ENCODE measurements at regions not wholly inside any gene's neighbourhood (a gene's known extent, or its start where the extent isn't known, plus 50 kb on each side); places are given as distances from the start of the nearest gene placed in this dataset.

GRCh38 chr2:196473617-196474016 is 165.9 kb upstream of the CCDC150 start:
- Mint-ChIP-seq H3K4me1 (no peaks in the 10 kb centered on the region), H3K9me3 (ENCODE audit: insufficient read depth) (no peaks in the 10 kb centered on the region), H3K27ac (no peak overlapping the region), H3K27me3 (peaks cover 16% of the 10 kb centered on the region), H3K4me3 (no peak overlapping the region)
- CTCF ChIA-PET: no interaction called here
- no peak for ATAC-seq (ENCODE audit: low read depth)
- H3K27me3 ChIP-seq (replicated peaks in 1 of 4; ENCODE audit: control extremely low read depth in 1 of 4, control insufficient read depth in 3 of 4, insufficient read depth in 4 of 4, low read length in 3 of 4): peaks cover 0 to 3% (median 0%) of the 10 kb centered on the region in 4 experiments
- intact Hi-C loops (cut with micrococcal nuclease): no loop called here
- no peaks in the 10 kb centered on the region for H3K79me2 ChIP-seq (ENCODE audit: control insufficient read depth, insufficient read depth, low read length)
- no peaks in the 10 kb centered on the region for H3K36me3 ChIP-seq (replicated peaks in 1 of 2; ENCODE audit: control extremely low read depth in 1 of 2, control insufficient read depth in 1 of 2, extremely low read depth in 1 of 2, insufficient read depth in 2 of 2, low read length in 1 of 2)
- H2AFZ ChIP-seq (ENCODE audit: insufficient read depth, low read depth, low read length, poor library complexity, severe bottlenecking): no peak overlapping the region
- no peak for TF ChIP-seq CTCF (IDR thresholded peaks at IDR 0.05)
- no peak for TF ChIP-seq EZH2 (IDR thresholded peaks at IDR 0.05; ENCODE audit: borderline replicate concordance, insufficient read depth, low read depth, low read length, poor library complexity, severe bottlenecking)
- H3K4me2 ChIP-seq (replicated peaks; ENCODE audit: low read depth, low read length, poor library complexity, severe bottlenecking): no peak overlapping the region
- WGBS (ENCODE audit: insufficient coverage): no CpG with 5 or more reads among the region's 3 CpGs
- no peak overlapping the region for H3K27ac ChIP-seq (ENCODE audit: low read length in 2 of 2)
- no peak for DNase-seq
- POLR2A ChIA-PET: no interaction called here
- no peaks in the 10 kb centered on the region for H3K4me1 ChIP-seq (ENCODE audit: control insufficient read depth in 2 of 2, insufficient read depth in 2 of 2, low read length in 2 of 2)
- H3K9me3 ChIP-seq (ENCODE audit: control extremely low read depth in 1 of 3, control insufficient read depth in 2 of 3, insufficient read depth in 1 of 3, low read length in 2 of 3): no peaks in the 10 kb centered on the region
- H3K9ac ChIP-seq (ENCODE audit: low read length): no peak overlapping the region
- no peak overlapping the region for H3K4me3 ChIP-seq (ENCODE audit: control extremely low read depth in 1 of 5, extremely low read depth in 1 of 5, insufficient read depth in 1 of 5, low read depth in 2 of 5, low read length in 4 of 5)
- no peaks in the 10 kb centered on the region for H4K20me1 ChIP-seq (ENCODE audit: control insufficient read depth, insufficient read depth, low read length, poor library complexity, severe bottlenecking)

- ChIA-PET CTCF (interaction anchor here (0.7 to 2.0 kb wide), 2 partner anchors 9 to 22 kb away, joined by 4 to 5 read pairs; no protein-coding TSS in a partner anchor), POLR2A (no interaction called here)
- no peaks in the 10 kb centered on the region for H3K9me3 ChIP-seq (ENCODE audit: control extremely low read depth in 1 of 3, control insufficient read depth in 2 of 3, insufficient read depth in 1 of 3, low read length in 2 of 3)
- no peaks in the 10 kb centered on the region for H3K4me1 ChIP-seq (ENCODE audit: control insufficient read depth in 2 of 2, insufficient read depth in 2 of 2, low read length in 2 of 2)
- no peak overlapping the region for H3K27ac ChIP-seq (ENCODE audit: low read length in 2 of 2)
- H3K79me2 ChIP-seq (ENCODE audit: control insufficient read depth, insufficient read depth, low read length): no peaks in the 10 kb centered on the region
- Mint-ChIP-seq H3K27ac (no peak overlapping the region), H3K27me3 (peaks cover 20% of the 10 kb centered on the region), H3K9me3 (ENCODE audit: insufficient read depth) (no peaks in the 10 kb centered on the region), H3K4me1 (no peaks in the 10 kb centered on the region), H3K4me3 (no peak overlapping the region)
- no peak for TF ChIP-seq CTCF (IDR thresholded peaks at IDR 0.05)
- no peak for TF ChIP-seq EZH2 (IDR thresholded peaks at IDR 0.05; ENCODE audit: borderline replicate concordance, insufficient read depth, low read depth, low read length, poor library complexity, severe bottlenecking)
- DNase-seq (no peak), ATAC-seq (ENCODE audit: low read depth) (no peak)
- intact Hi-C loops (cut with micrococcal nuclease): no loop called here
- no peaks in the 10 kb centered on the region for H4K20me1 ChIP-seq (ENCODE audit: control insufficient read depth, insufficient read depth, low read length, poor library complexity, severe bottlenecking)
- 97% methylated on average over 3 of the region's 3 CpGs for WGBS (ENCODE audit: insufficient coverage)
- H3K36me3 ChIP-seq (replicated peaks in 1 of 2; ENCODE audit: control extremely low read depth in 1 of 2, control insufficient read depth in 1 of 2, extremely low read depth in 1 of 2, insufficient read depth in 2 of 2, low read length in 1 of 2): no peaks in the 10 kb centered on the region
- no peak overlapping the region for H3K9ac ChIP-seq (ENCODE audit: low read length)
- H3K27me3 ChIP-seq (replicated peaks in 1 of 4; ENCODE audit: control extremely low read depth in 1 of 4, control insufficient read depth in 3 of 4, insufficient read depth in 4 of 4, low read length in 3 of 4): no peaks in the 10 kb centered on the region
- H3K4me3 ChIP-seq (ENCODE audit: control extremely low read depth in 1 of 5, extremely low read depth in 1 of 5, insufficient read depth in 1 of 5, low read depth in 2 of 5, low read length in 4 of 5): no peak overlapping the region
- no peak overlapping the region for H3K4me2 ChIP-seq (replicated peaks; ENCODE audit: low read depth, low read length, poor library complexity, severe bottlenecking)
- no peak overlapping the region for H2AFZ ChIP-seq (ENCODE audit: insufficient read depth, low read depth, low read length, poor library complexity, severe bottlenecking)
These were observed 163.9 kb upstream of the CCDC150 start for GRCh38 chr2:196475611-196476010.
